ENCODE measurements at regions not wholly inside any gene's neighbourhood (a gene's known extent, or its start where the extent isn't known, plus 50 kb on each side); places are given as distances from the start of the nearest gene placed in this dataset.
"Not testable (repeated sequence)": the region's sequence is repeated elsewhere in the genome, so short reads cannot be mapped to it uniquely, and the experiment has no call there.

DNA sequence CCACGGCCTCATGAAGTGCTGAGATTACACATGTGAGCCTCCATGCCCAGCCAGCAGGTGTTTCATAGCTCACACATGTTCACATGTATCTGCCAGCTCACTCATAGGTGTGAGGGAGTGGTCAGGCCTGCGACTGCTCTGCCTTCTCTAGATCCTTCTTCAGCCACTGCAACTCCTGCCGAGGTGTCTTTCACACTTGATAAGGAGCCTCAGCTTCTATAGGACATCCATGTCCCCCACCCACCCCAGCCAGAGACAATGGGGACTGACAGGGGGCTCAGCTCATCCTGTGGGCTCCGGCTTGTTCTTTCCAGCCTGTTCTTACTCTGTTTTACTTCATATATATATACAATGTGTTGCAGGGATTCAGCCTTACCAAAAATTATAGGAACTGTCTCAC is 286.5 kb upstream of the MGAT5 start:
- no peak for DNase-seq (ENCODE audit: low read depth in 3 of 3, low spot score in 2 of 3)

DNA sequence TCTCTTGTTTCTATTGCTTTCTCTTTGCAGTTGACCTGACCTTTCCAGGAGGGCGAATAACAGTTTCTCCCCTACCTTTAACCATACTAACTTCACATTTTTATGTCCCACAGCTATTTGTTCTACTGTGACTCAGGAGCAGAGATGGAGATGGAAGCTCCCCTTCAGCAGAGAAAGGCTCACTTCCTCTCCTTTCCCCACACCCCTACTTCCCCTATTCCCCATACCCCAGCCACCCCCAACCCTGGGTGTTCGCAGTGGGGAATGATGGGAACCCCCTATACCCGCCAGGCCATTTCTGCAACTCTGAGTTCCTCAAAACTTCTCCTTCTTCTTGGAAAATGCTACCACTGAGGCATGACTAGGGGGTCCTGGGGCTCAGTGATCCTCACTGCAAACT is 285.4 kb upstream of the MGAT5 start:
- DNase-seq (ENCODE audit: low read depth in 3 of 3, low spot score in 2 of 3): no peak

GRCh38 chr2:133970641-133971040 is 283.2 kb upstream of the MGAT5 start:
- no peak for DNase-seq (ENCODE audit: low read depth in 3 of 3, low spot score in 2 of 3)

DNA sequence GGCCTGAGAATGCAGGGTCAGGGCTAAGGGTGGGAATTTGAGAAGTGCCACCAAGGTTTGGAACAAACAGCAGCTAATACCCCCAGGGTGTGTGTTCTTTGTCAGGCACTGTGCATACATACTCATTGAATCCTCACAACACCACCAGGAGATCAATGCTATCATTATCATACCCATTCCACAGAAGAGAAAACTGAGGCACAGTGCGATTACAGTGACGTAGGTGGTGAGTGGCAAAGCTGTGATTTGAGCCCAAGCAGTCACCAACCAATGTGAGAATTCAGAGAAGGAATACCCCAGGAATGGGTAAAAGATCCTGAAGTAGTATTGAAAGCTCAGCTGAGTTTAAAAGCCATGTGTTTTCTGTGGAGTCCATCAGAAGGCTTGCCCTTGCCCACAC is 281.6 kb upstream of the MGAT5 start:
- DNase-seq (ENCODE audit: low read depth in 3 of 3, low spot score in 2 of 3): no peak

- no peak for DNase-seq (ENCODE audit: low read depth in 3 of 3, low spot score in 2 of 3)
These were observed 281.1 kb upstream of the MGAT5 start for GRCh38 chr2:133972786-133973185.

GRCh38 chr2:133974353-133974752 is 279.5 kb upstream of the MGAT5 start:
- DNase-seq (ENCODE audit: low read depth in 3 of 3, low spot score in 2 of 3): no peak

DNA sequence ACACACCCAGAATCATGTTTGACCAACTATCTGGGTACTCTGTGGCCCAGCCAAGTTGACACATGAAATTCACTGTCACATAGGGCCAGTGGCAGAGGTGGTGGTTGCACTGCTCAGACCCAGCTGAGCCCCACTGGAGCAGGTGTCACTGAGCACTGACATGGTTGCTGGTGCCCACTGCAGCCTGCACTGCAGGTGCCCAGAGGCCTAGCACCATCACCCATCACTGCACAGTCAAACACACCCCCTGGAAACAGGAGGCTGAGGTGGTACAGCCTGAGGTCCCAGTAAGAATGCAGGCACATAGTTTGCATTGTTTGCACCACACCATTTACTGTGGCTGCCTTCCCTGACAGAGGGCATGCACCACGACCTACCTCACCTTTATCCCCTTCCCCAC is 278.7 kb upstream of the MGAT5 start:
- DNase-seq (ENCODE audit: low read depth in 3 of 3, low spot score in 2 of 3): no peak

DNA sequence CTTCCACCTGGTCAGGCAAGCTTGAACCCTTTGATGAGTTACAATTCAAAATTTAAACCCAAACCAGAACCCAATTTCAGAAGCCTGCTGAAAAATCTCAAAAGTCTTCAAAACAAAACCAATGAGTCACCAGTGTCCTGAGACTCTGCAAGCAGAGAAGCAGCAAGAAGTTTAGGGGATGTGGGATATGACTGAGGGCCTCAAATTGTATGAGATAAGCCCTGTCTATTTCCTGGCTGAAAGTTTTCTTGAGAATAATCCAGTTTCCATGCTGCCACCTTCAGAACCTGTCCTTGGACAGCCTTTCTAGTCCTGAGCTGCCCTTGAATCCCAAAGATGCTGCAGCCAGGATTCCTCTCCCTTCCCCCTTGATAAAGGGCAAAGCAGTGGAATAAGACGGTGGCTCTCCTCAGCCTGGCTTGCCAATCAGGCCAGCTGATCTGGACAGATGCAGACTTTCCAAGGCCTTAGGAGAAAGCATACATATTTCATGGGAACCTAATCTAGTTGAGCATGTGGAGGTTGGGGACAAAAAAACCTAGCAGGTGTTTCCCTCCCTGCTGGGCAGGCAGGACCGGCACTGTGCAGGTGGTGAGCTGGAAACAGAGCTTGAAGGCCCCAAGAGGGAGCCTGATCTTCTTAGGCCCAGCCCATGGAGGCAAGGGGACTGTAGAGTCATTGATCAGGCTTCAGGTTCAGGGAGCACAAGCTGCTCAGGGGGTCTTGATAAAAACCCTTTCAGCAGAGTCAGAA is 278.0 kb upstream of the MGAT5 start:
- DNase-seq (ENCODE audit: low read depth in 3 of 3, low spot score in 2 of 3): no peak

DNA sequence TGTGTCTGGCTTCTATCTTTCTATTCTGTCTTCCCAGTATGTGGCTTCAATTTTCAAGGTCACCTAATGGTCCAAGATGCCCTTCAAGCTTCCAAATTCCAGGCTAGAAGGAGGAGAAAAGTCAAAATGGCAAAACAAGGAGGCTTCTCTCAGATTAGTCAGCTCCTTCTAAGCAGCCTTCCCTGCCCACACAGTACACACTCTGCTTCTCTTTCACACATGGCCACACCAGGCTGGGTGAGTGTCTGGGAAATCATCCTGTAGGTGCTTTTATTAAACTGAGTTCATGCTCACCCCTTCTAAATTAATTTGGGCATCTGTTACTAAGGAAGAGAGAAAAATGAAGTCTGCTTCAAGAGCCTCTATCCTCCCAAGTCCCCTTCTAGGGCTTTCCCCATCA is 277.2 kb upstream of the MGAT5 start:
- no peak for DNase-seq (ENCODE audit: low read depth in 3 of 3, low spot score in 2 of 3)

- DNase-seq (ENCODE audit: low read depth in 3 of 3, low spot score in 2 of 3): no peak
These were observed 276.5 kb upstream of the MGAT5 start for GRCh38 chr2:133977405-133977804.

DNA sequence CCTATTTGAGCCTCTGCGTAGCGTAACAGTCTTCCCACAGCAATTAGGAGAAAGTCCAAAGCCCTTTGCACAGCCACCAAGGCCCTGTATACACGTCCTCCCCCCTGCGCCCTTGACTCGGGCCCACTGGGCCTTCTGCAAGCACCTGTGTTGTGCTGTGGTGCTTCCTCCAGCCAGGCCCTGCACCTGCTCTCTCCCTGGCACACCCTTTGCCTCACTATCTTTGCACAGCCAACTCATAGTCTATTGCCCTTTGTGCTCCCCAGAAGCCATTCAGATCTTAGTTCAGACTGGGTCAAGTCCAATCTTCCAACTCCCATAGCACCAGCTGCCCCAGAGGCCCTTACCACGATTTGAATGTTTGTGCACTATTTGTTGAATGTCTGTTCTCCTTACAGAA is 271.6 kb upstream of the MGAT5 start:
- DNase-seq (ENCODE audit: low read depth in 3 of 3, low spot score in 2 of 3): no peak

- DNase-seq (ENCODE audit: low read depth in 3 of 3, low spot score in 2 of 3): no peak
These were observed 268.3 kb upstream of the MGAT5 start for GRCh38 chr2:133985563-133985962.

DNA sequence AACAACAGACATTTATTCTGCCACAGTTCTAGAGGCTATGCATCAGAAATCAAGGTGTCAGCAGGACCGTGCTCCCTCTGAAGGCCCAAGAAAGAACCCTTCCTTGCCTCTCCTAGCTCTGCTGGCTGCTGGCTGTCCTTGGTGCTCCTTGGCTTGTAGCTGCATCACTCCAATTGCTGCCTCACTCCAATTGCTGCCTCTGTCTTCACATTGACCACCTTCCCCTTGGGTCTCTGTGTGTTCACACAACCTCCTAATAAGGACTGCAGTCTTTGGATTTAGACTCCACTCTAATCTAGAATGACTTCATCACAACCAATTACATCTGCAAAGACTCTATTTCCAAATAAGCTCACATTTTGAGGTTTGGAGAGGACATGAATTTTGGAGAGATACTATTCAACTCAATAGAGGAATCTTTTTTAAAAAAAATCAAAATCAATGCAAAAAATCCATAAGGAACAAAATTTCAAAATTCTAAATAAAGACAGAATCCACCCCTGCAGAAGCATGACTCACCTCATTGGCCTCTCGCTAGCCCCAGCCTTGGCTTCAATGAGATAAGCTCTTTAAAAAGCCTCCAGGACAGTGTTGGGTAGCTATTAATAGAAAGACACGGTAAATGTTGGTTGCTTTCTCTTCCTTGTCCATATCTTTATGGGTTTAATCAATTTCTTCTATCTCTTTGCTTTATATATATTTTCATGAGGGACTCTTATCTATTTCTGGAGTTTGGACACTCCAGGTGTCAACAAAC is 267.6 kb upstream of the MGAT5 start:
- no peak for DNase-seq (ENCODE audit: low read depth in 3 of 3, low spot score in 2 of 3)

DNA sequence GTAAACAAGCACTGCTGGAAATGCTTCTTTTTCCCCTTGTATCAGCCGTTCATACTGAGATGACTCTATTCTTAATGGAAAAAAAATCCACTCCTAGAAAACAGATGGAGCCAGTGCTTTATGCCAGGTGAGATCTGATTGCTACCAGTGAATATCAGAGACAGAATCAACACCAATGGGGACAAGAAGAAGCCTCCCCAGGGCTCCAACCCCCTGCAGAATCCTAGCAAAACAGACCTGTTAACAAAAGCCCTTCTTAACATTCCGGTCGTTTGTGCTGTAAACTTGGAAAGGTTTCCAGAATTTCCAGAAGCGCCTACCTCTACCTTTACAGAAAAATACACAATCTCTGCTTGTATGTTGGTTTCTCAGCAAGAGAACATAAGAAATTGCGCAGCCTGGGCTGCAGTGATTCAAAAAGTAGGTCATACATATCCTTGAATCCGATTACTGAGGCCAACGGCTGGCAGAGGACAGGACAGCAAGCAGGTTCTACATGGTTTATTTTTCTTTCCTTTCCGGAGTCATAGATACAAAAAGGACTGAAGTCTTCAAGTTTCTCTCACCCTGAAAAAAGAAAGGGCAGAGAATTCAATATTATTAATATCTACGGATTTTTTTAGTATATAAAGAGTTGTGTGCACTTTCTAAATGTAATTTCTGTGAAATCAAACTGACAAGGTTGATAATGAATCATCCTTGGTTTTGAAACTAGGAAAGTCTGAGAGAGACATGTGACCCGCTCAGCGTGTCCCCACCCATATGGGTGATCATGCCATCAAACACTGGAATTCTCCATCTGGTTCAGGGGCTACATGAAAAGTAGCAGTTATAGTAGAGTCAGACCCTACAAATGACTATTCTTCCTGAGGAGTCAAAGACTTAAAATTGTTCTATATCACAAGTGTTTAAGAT is 266.7 kb upstream of the MGAT5 start:
- DNase-seq (ENCODE audit: low read depth in 3 of 3, low spot score in 2 of 3): no peak

GRCh38 chr2:133988316-133988891 is 265.5 kb upstream of the MGAT5 start:
- DNase-seq (ENCODE audit: low read depth in 3 of 3, low spot score in 2 of 3): no peak

DNA sequence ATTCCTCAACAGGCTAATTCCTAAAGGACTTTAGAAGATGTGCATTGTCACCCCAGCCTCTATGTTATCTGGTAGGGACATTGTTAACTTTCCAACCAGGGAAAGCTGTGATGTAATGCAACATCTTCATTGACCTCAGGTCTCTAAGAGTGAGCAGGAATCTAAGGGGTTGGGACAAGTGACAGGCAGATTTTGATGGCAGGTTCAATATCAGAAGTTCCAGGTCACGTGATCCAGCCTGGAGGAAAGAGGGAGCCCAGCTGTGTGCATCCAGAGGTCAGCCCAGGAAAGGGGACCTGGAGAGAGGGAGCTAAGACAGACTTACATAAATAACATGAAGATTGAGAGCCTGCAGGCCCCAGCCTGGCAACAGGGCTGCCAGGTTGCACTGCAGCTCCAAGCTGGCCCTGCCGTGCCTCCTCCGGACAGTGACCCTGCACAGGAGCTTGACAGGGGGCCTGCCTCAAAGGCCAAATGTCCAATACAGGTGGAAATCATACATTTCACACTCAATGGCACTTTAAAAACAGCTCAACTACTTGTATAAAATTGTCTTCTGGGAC is 262.2 kb upstream of the MGAT5 start:
- no peak for DNase-seq (ENCODE audit: low read depth in 3 of 3, low spot score in 2 of 3)

DNA sequence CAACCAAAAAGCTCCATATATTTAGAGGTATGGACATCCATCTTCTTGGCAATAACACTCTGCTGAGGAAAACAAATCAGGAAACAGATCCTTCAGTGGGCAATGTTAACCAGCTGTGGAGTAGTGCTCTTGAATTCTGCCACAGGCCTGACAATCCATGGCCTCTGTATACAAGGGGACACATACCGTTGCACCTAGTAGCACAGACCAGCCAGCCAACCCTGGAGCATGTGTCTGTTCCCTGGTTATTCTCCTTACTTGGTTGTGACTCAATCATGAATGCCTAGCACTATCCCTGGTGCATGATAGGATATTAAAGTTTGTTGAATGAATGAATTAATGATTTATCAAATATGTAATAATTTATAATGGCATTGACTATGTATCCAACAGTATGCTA is 261.4 kb upstream of the MGAT5 start:
- no peak for DNase-seq (ENCODE audit: low read depth in 3 of 3, low spot score in 2 of 3)

- DNase-seq (ENCODE audit: low read depth in 3 of 3, low spot score in 2 of 3): no peak
These were observed 260.7 kb upstream of the MGAT5 start for GRCh38 chr2:133993160-133993559.

GRCh38 chr2:133998726-133999125 is 255.1 kb upstream of the MGAT5 start:
- not testable (repeated sequence) for DNase-seq (ENCODE audit: low read depth in 3 of 3, low spot score in 2 of 3)

- no peak for DNase-seq (ENCODE audit: low read depth in 3 of 3, low spot score in 2 of 3)
These were observed 251.5 kb upstream of the MGAT5 start for GRCh38 chr2:134002391-134002790.

DNA sequence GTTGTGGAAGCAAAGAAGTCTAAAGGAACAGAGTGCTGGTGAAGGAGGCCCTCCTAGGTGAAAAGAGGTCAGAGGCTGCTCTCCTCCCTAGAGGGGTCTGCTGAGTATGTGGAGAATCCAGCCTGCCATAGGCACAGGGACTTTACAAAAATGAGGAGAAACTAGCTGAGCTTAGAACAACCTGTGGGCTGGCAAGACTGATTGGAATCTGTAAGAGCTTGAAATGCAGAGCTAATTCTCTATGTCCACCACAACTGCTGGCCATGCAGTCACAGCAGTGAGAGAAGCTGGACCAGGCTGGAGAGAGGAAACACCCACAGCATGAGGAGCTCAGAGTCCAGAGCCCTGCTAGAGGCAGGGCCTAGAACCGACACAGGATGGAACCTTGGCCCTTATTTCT is 251.0 kb upstream of the MGAT5 start:
- DNase-seq (ENCODE audit: low read depth in 3 of 3, low spot score in 2 of 3): no peak

All from right renal cortex interstitium (tissue), 3 donors.